Spleen (tissue), 7 donors: ENCODE measurements at regions not wholly inside any gene's neighbourhood (a gene's known extent, or its start where the extent isn't known, plus 50 kb on each side); places are given as distances from the start of the nearest gene placed in this dataset.

ENCODE experiments used
- POLR2A ChIP-seq, 3 donors: fragments of 450-650 bp; IDR thresholded peaks; one replicate each; pipeline ENCODE4 v1.5.1; 2017; ENCODE audit warnings: antibody characterized with exemption in 3 of 3, mild to moderate bottlenecking in 1 of 3
- POLR2AphosphoS5 ChIP-seq, 3 donors: sonication (generic); formaldehyde crosslinking; IDR thresholded peaks; one replicate each; pipeline ENCODE4 v1.5.1; 2017; ENCODE audit warnings: antibody characterized with exemption in 3 of 3
- TF ChIP-seq, protein P1 (sequence below), 11 experiments: fragments of 200-600 bp in 7 of 11; fragments of 450-650 bp in 4 of 11; sonication (generic) in 4 of 11; IDR thresholded peaks in 8 of 11; conservative IDR thresholded peaks in 3 of 11; 1 replicate in 7 of 11; 2 replicates in 4 of 11; pipeline versions ENCODE4 v1.4.0 to v1.8.0; 2016 to 2021; ENCODE audit warnings: antibody characterized with exemption in 11 of 11, inconsistent platforms in 4 of 11, mild to moderate bottlenecking in 1 of 11
- donor health status: DM: no; HTN: no; CAD: no; lungs with moderate emphysema.
- donor health status: DM: no; HTN: no; CAD: no.
- donor health status: DM: no; HTN: no; CAD: no.

- no peak for TF ChIP-seq POLR2A (IDR thresholded peaks at IDR 0.05)
- TF ChIP-seq, protein P1, sequence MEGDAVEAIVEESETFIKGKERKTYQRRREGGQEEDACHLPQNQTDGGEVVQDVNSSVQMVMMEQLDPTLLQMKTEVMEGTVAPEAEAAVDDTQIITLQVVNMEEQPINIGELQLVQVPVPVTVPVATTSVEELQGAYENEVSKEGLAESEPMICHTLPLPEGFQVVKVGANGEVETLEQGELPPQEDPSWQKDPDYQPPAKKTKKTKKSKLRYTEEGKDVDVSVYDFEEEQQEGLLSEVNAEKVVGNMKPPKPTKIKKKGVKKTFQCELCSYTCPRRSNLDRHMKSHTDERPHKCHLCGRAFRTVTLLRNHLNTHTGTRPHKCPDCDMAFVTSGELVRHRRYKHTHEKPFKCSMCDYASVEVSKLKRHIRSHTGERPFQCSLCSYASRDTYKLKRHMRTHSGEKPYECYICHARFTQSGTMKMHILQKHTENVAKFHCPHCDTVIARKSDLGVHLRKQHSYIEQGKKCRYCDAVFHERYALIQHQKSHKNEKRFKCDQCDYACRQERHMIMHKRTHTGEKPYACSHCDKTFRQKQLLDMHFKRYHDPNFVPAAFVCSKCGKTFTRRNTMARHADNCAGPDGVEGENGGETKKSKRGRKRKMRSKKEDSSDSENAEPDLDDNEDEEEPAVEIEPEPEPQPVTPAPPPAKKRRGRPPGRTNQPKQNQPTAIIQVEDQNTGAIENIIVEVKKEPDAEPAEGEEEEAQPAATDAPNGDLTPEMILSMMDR (IDR thresholded peaks at IDR 0.05 in 8 of 11, conservative IDR thresholded peaks at IDR 0.05 in 3 of 11) = no peak
- TF ChIP-seq POLR2AphosphoS5 (IDR thresholded peaks at IDR 0.05) = no peak
These were observed 197.5 kb downstream of the BRINP2 start for GRCh38 chr1:177368255-177368654.
